Smooth muscle cell (in vitro differentiated cells): ENCODE measurements at regions not wholly inside any gene's neighbourhood (a gene's known extent, or its start where the extent isn't known, plus 50 kb on each side); places are given as distances from the start of the nearest gene placed in this dataset.

ENCODE experiments used
- DNase-seq: peaks from one replicate; lab custom pipeline; 2025; ENCODE audit not compliant: unreplicated experiment; lab: John Stamatoyannopoulos, UW
- H2AFZ ChIP-seq: fragments of 200-600 bp; sonication (generic); 2 replicates; pipeline ENCODE4 v1.6.0; 2016; ENCODE audit warnings: antibody characterized with exemption, low read depth, mild to moderate bottlenecking
- H3F3A ChIP-seq: fragments of 200-600 bp; sonication (generic); 2 replicates; pipeline ENCODE4 v1.6.0; 2017; ENCODE audit warnings: antibody characterized with exemption, low read depth
- H3K27ac ChIP-seq: fragments of 200-600 bp; sonication (generic); 2 replicates; pipeline ENCODE4 v1.5.1; 2016; ENCODE audit warnings: low read depth, mild to moderate bottlenecking
- H3K27me3 ChIP-seq: fragments of 200-600 bp; sonication (generic); 2 replicates; pipeline ENCODE4 v1.6.1; 2016; ENCODE audit warnings: low read depth, mild to moderate bottlenecking
- H3K36me3 ChIP-seq: fragments of 200-600 bp; sonication (generic); 2 replicates; pipeline ENCODE4 v1.5.1; 2016; ENCODE audit warnings: low read depth
- H3K4me1 ChIP-seq: fragments of 200-600 bp; sonication (generic); 2 replicates; pipeline ENCODE4 v1.5.1; 2016; ENCODE audit warnings: low read depth
- H3K4me2 ChIP-seq: fragments of 200-600 bp; sonication (generic); 2 replicates; pipeline ENCODE4 v1.6.0; 2016; ENCODE audit warnings: mild to moderate bottlenecking
- H3K4me3 ChIP-seq: fragments of 200-600 bp; sonication (generic); 2 replicates; pipeline ENCODE4 v1.5.1; 2016; ENCODE audit warnings: mild to moderate bottlenecking
- H3K79me2 ChIP-seq: fragments of 200-600 bp; sonication (generic); 2 replicates; pipeline ENCODE4 v1.6.0; 2016; ENCODE audit warnings: low read depth, mild to moderate bottlenecking
- H3K9ac ChIP-seq: fragments of 200-600 bp; sonication (generic); 2 replicates; pipeline ENCODE4 v1.6.0; 2016; ENCODE audit warnings: low read depth
- H3K9me3 ChIP-seq: fragments of 200-600 bp; sonication (generic); replicated peaks from 2 replicates; pipeline ENCODE4 v1.5.1; 2016; ENCODE audit warnings: low read depth
- H4K20me1 ChIP-seq: fragments of 200-600 bp; sonication (generic); 2 replicates; pipeline ENCODE4 v1.6.0; 2016; ENCODE audit warnings: low read depth
- WGBS: methylation state at CpG from one replicate; pipeline ENCODE4 v1.1.7; 2016; ENCODE audit warnings: low lambda C conversion rate; 5-methylcytosine and 5-hydroxymethylcytosine counted together
- TF ChIP-seq, protein P1 (sequence below): fragments of 200-600 bp; sonication (generic); IDR thresholded peaks from 2 replicates; pipeline ENCODE4 v1.5.1; 2017; ENCODE audit warnings: borderline replicate concordance, mild to moderate bottlenecking, antibody characterized with exemption; ENCODE audit not compliant: insufficient read depth, poor library complexity, severe bottlenecking

DNA sequence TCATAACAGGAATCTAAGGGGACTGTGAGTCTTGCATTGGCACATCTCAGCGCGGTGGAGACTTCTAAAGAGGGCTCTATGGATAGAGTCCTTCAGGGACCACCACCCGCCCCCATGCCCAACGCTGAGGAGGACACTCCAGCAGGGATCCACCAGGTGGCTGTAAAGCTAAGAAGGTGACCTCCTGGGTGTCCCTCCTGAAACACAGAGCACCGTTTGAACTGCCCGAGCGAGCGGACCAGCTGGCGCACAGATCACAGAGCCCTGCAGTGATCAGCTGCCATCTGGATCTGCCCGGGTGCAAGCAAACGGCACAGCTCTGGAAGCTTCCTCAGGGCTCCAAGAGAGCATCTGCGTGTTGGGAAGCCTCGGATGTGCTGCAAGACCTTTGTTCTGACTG, 51.3 kb upstream of the LYST start:
- WGBS: 95% methylated on average over 13 of the region's 13 CpGs

DNA sequence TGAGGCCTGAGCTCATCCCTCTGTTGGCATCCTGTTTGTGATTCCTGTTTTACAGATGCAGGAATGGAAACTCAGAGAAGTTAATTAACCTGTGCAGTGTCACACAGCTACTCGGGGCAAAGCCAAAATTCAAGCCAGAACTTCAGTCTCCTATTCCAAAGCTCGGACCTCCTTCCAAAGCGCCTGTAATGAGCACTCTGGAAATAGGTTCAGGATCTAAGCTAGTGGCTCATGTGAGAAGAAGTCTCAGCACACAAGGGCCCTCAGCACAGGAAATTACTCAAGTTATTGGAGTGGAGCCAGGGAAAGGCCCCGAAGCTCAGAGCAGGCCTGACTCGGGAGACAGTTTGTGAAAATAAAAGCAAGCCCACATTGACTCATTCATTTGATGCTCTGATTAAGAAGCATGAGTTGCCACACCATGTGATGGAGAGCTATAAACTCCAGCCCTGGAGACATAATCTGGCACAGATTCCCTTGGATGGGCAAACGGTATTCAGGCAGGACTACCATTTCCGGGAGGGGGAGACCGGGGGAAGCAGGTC, 50.6 kb upstream of the LYST start:
- H3F3A ChIP-seq: peaks cover 17% of the 10 kb centered on the region
- TF ChIP-seq, protein P1, sequence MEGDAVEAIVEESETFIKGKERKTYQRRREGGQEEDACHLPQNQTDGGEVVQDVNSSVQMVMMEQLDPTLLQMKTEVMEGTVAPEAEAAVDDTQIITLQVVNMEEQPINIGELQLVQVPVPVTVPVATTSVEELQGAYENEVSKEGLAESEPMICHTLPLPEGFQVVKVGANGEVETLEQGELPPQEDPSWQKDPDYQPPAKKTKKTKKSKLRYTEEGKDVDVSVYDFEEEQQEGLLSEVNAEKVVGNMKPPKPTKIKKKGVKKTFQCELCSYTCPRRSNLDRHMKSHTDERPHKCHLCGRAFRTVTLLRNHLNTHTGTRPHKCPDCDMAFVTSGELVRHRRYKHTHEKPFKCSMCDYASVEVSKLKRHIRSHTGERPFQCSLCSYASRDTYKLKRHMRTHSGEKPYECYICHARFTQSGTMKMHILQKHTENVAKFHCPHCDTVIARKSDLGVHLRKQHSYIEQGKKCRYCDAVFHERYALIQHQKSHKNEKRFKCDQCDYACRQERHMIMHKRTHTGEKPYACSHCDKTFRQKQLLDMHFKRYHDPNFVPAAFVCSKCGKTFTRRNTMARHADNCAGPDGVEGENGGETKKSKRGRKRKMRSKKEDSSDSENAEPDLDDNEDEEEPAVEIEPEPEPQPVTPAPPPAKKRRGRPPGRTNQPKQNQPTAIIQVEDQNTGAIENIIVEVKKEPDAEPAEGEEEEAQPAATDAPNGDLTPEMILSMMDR: no peak
- H4K20me1 ChIP-seq: no peaks in the 10 kb centered on the region
- no peak overlapping the region for H3K4me3 ChIP-seq
- peak overlapping the region; percentile 72 for H3K9ac ChIP-seq
- H3K4me2 ChIP-seq: peak overlapping the region; percentile 34
- H3K27me3 ChIP-seq: no peaks in the 10 kb centered on the region
- H3K79me2 ChIP-seq: no peaks in the 10 kb centered on the region
- no peaks in the 10 kb centered on the region for H3K9me3 ChIP-seq
- peak overlapping the region; percentile 23 for H2AFZ ChIP-seq
- WGBS: 36% methylated on average over 8 of the region's 8 CpGs
- H3K36me3 ChIP-seq: no peaks in the 10 kb centered on the region
- H3K4me1 ChIP-seq: peaks cover 21% of the 10 kb centered on the region
- DNase-seq: peak; percentile 28
- peak overlapping the region; percentile 96 for H3K27ac ChIP-seq

More for the DNA sequence above, 51.3 kb upstream of the LYST start:
- Histone ChIP-seq H3K27ac (peak overlapping the region; percentile 96), H3K9ac (no peak overlapping the region), H3F3A (peaks cover 18% of the 10 kb centered on the region), H4K20me1 (no peaks in the 10 kb centered on the region), H3K4me3 (no peak overlapping the region), H3K9me3 (no peaks in the 10 kb centered on the region), H3K27me3 (no peaks in the 10 kb centered on the region), H2AFZ (no peak overlapping the region), H3K36me3 (no peaks in the 10 kb centered on the region), H3K79me2 (no peaks in the 10 kb centered on the region), H3K4me2 (no peak overlapping the region), H3K4me1 (peaks cover 21% of the 10 kb centered on the region)
- no peak for DNase-seq
- TF ChIP-seq, protein P1: no peak
